HepG2 (cell line): ENCODE measurements at regions not wholly inside any gene's neighbourhood (a gene's known extent, or its start where the extent isn't known, plus 50 kb on each side); places are given as distances from the start of the nearest gene placed in this dataset.
A peak's percentile ranks its signal among the peaks of the same experiment; 100 is the strongest.

Experiments
- FOXO1 ChIP-seq: sonication (generic); formaldehyde crosslinking; IDR thresholded peaks from 2 replicates; pipeline ENCODE4 v1.4.0; 2020; ENCODE audit warnings: missing genetic modification reagents
- HNF4A ChIP-seq: sonication (generic); formaldehyde crosslinking; IDR thresholded peaks from 2 replicates; pipeline ENCODE4 v1.4.0; 2020; ENCODE audit warnings: missing genetic modification reagents
- KDM5B ChIP-seq: sonication (generic); formaldehyde crosslinking; IDR thresholded peaks from 2 replicates; pipeline ENCODE4 v1.4.0; 2020; ENCODE audit warnings: missing genetic modification reagents, mild to moderate bottlenecking, borderline replicate concordance
- MED13 ChIP-seq: sonication (generic); formaldehyde crosslinking; IDR thresholded peaks from 2 replicates; pipeline ENCODE4 v1.5.0; 2020; ENCODE audit warnings: missing genetic modification reagents
- MYNN ChIP-seq: sonication (generic); formaldehyde crosslinking; IDR thresholded peaks from 2 replicates; pipeline ENCODE4 v1.4.0; 2020; ENCODE audit warnings: mild to moderate bottlenecking, low read depth, missing genetic modification reagents
- PTBP1 ChIP-seq: fragments of 200-400 bp; formaldehyde crosslinking; IDR thresholded peaks from 2 replicates; pipeline ENCODE4 v1.6.1; 2018; ENCODE audit warnings: low read length, low read depth; ENCODE audit not compliant: poor library complexity, severe bottlenecking
- RARA ChIP-seq: IDR thresholded peaks from 2 replicates; pipeline ENCODE4 v1.6.1; 2016; ENCODE audit warnings: missing genetic modification reagents, missing compliant biosample characterization
- RARG ChIP-seq: sonication (generic); formaldehyde crosslinking; IDR thresholded peaks from 2 replicates; pipeline ENCODE4 v1.4.0; 2020; ENCODE audit warnings: low read depth, mild to moderate bottlenecking, missing genetic modification reagents
- SAP130 ChIP-seq: IDR thresholded peaks from 2 replicates; pipeline ENCODE4 v1.6.1; 2016; ENCODE audit warnings: low read depth
- SIN3A ChIP-seq: IDR thresholded peaks from 2 replicates; pipeline ENCODE4 v1.6.1; 2011; ENCODE audit warnings: low read depth, mild to moderate bottlenecking, control low read depth, low read length, borderline replicate concordance
- SKI ChIP-seq: fragments of 450-650 bp; IDR thresholded peaks from one replicate; pipeline ENCODE4 v1.6.1; 2018; ENCODE audit warnings: mild to moderate bottlenecking; ENCODE audit not compliant: partially characterized antibody
- SMARCC2 ChIP-seq: fragments of 450-650 bp; IDR thresholded peaks from 2 replicates; pipeline ENCODE4 v1.6.1; 2017; ENCODE audit warnings: antibody characterized with exemption, mild to moderate bottlenecking
- TBX3 ChIP-seq: fragments of 450-650 bp; IDR thresholded peaks from 2 replicates; pipeline ENCODE4 v1.6.1; 2017; ENCODE audit warnings: antibody characterized with exemption, mild to moderate bottlenecking, inconsistent platforms, borderline replicate concordance
- ZBTB3 ChIP-seq: sonication (generic); formaldehyde crosslinking; IDR thresholded peaks from 2 replicates; pipeline ENCODE4 v1.4.0; 2020; ENCODE audit warnings: low read depth, mild to moderate bottlenecking, moderate library complexity, missing genetic modification reagents, borderline replicate concordance
- ZNF274 ChIP-seq: sonication (generic); formaldehyde crosslinking; IDR thresholded peaks from 2 replicates; pipeline ENCODE4 v1.5.1; 2020; ENCODE audit warnings: mild to moderate bottlenecking, missing genetic modification reagents
- ZNF605 ChIP-seq: sonication (generic); formaldehyde crosslinking; IDR thresholded peaks from 2 replicates; pipeline ENCODE4 v1.8.0; 2022; ENCODE audit warnings: mild to moderate bottlenecking, missing genetic modification reagents
- ZNF644 ChIP-seq: IDR thresholded peaks from 2 replicates; pipeline ENCODE4 v1.6.1; 2016; ENCODE audit warnings: low read depth
- ZNF7 ChIP-seq: IDR thresholded peaks from 2 replicates; pipeline ENCODE4 v1.6.1; 2016; ENCODE audit warnings: missing biosample characterization, missing genetic modification reagents
- ZNF709 ChIP-seq: sonication (generic); formaldehyde crosslinking; IDR thresholded peaks from 2 replicates; pipeline ENCODE4 v1.5.0; 2020; ENCODE audit warnings: mild to moderate bottlenecking, missing genetic modification reagents
- ZNF710 ChIP-seq: sonication (generic); formaldehyde crosslinking; IDR thresholded peaks from 2 replicates; pipeline ENCODE4 v1.5.0; 2020; ENCODE audit warnings: mild to moderate bottlenecking, missing genetic modification reagents, borderline replicate concordance
- ZNF720 ChIP-seq: sonication (generic); formaldehyde crosslinking; IDR thresholded peaks from 2 replicates; pipeline ENCODE4 v1.4.0; 2020; ENCODE audit warnings: missing genetic modification reagents
- ZSCAN30 ChIP-seq: sonication (generic); formaldehyde crosslinking; IDR thresholded peaks from 2 replicates; pipeline ENCODE4 v1.5.0; 2020; ENCODE audit warnings: mild to moderate bottlenecking, missing genetic modification reagents
- ZXDC ChIP-seq: sonication (generic); formaldehyde crosslinking; IDR thresholded peaks from 2 replicates; pipeline ENCODE4 v1.5.0; 2020; ENCODE audit warnings: mild to moderate bottlenecking, missing genetic modification reagents
- TF ChIP-seq, protein P1 (sequence below): sonication (generic); formaldehyde crosslinking; IDR thresholded peaks from 2 replicates; pipeline ENCODE4 v1.4.0; 2020; ENCODE audit warnings: missing genetic modification reagents, mild to moderate bottlenecking, borderline replicate concordance
- TF ChIP-seq, protein P2 (sequence below): IDR thresholded peaks from 2 replicates; pipeline ENCODE4 v1.6.1; 2016; ENCODE audit warnings: missing compliant biosample characterization, missing genetic modification reagents, borderline replicate concordance

DNA sequence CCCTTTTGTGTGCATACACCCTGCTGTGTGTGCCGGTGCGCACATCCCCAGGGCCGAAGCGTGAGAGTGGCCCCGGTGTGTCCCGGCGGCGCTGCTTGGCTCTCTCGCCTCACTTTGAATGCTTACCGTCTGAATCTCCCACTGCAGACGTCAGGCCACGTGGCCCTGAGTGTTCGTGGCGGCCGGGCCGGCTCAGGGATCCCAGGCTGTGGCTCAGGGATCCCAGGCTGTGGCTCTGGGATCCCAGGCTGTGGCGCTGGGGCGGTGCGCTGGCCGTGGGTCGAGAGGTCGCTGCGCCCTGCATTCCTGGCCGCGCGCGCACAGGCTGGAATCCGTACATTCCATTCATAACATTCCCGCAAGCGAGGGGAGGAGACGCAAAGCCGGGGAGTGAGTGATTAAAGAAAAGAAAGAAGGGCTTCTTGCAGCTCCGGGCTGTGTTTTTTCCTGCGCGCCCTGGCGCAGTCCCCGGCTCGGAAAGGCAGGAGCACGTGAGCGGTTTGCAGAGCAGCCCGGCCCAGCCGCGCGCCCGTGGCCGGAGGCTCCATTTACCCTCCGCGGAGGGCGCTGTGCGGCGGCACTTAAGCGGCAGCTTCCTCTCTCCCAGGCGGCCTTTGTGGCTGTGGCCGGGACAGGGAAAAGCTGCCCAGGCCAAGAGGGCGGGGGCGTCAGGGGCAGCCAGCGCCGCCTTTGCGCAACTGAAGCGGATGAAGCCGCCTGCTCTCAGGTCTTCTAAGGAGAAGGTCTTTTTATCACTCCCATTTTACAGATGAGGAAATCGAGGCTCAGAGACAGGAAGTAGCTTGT is 87.0 kb upstream of the ALDH1L1 start (continued):
- TF ChIP-seq, protein P1, sequence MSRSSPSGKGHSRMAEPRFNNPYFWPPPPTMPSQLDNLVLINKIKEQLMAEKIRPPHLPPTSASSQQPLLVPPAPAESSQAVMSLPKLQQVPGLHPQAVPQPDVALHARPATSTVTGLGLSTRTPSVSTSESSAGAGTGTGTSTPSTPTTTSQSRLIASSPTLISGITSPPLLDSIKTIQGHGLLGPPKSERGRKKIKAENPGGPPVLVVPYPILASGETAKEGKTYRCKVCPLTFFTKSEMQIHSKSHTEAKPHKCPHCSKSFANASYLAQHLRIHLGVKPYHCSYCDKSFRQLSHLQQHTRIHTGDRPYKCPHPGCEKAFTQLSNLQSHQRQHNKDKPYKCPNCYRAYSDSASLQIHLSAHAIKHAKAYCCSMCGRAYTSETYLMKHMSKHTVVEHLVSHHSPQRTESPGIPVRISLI (CRISPR knock-in tag) = no peak
- TF ChIP-seq TBX3 (no peak), ZSCAN30 (CRISPR knock-in tag) (no peak), RARA (CRISPR knock-in tag) (0 out of 2 replicates have a peak, but pooled peaks have one; percentile 29), PTBP1 (no peak), RARG (CRISPR knock-in tag) (no peak), KDM5B (peak; percentile 83; the same call in 1 of the 2 replicates), ZNF720 (CRISPR knock-in tag) (no peak), FOXO1 (peak; percentile 37), ZXDC (no peak; the same call in 1 of the 2 replicates), SIN3A (no peak), MED13 (no peak), SKI (peak; percentile 45), ZNF605 (CRISPR knock-in tag) (no peak), HNF4A (CRISPR knock-in tag) (peak; percentile 54), ZNF644 (CRISPR knock-in tag) (no peak), SAP130 (peak; percentile 60), ZBTB3 (CRISPR knock-in tag) (no peak), ZNF709 (peak; percentile 48; the same call in 1 of the 2 replicates), SMARCC2 (no peak), ZNF7 (CRISPR knock-in tag) (no peak), ZNF710 (CRISPR knock-in tag) (peak; percentile 97), ZNF274 (no peak), MYNN (CRISPR knock-in tag) (no peak)
- TF ChIP-seq, protein P2, sequence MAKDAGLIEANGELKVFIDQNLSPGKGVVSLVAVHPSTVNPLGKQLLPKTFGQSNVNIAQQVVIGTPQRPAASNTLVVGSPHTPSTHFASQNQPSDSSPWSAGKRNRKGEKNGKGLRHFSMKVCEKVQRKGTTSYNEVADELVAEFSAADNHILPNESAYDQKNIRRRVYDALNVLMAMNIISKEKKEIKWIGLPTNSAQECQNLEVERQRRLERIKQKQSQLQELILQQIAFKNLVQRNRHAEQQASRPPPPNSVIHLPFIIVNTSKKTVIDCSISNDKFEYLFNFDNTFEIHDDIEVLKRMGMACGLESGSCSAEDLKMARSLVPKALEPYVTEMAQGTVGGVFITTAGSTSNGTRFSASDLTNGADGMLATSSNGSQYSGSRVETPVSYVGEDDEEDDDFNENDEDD = no peak
